ENCODE measurements at regions not wholly inside any gene's neighbourhood (a gene's known extent, or its start where the extent isn't known, plus 50 kb on each side); places are given as distances from the start of the nearest gene placed in this dataset.

DNA sequence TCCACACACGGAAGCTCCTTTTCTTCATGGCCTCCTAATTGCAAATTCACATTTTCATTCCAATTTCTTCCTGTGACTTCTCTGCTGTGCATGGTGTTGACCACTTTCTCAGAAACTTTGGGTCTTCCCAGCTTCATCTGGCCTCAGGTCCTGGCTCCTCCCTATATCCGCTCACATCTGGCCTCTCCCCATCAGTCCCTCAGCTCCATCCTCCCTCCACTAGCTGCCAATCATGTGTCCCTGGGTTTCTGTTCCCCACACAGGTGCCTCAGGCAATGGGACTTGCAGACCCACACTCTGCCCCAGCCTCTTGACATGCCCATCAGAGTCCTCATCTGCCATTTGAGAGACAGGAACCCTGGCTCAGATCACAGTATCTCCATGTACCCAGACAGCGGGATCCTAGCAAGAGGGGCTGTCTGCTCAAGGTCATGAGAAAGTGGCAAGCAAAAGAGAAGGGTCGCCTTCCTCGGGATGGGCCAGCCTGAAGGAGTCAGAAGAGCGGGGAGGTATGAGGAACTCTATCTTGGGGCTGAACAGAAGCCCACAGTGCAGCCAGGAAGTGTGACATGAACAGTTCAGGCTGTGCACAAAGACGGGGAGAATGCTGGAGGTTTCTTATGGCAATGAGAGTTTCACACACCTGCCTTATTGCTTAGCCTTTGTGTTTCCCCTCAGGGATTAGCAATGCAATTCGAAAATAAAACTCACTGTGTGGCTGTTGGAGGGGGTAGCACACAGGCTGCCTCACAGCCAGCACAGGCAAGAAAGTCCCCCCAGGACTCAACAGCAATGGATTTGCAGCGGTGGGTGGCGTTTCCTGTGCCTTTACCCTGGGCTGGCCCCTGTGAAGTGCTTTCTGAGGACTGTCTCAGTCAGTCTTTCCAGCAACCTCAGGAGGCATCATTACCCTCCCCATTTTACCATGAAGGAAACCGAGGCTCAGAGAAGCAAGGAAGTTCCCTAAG is 69.5 kb downstream of the COPS8 start:
- in situ Hi-C loops (cut with HindIII; ENCODE audit: low pct_ligation_motif_present, low sequenced_read_pairs) = no loop called here
- no peak overlapping the region for H3K4me3 ChIP-seq (ENCODE audit: low read depth, low read length)
- no peaks in the 10 kb centered on the region for H3K36me3 ChIP-seq (replicated peaks)
- no peak overlapping the region for H3K27ac ChIP-seq
- no peak for DNase-seq
- no peaks in the 10 kb centered on the region for H3K27me3 ChIP-seq (replicated peaks)
- TF ChIP-seq, protein P1, sequence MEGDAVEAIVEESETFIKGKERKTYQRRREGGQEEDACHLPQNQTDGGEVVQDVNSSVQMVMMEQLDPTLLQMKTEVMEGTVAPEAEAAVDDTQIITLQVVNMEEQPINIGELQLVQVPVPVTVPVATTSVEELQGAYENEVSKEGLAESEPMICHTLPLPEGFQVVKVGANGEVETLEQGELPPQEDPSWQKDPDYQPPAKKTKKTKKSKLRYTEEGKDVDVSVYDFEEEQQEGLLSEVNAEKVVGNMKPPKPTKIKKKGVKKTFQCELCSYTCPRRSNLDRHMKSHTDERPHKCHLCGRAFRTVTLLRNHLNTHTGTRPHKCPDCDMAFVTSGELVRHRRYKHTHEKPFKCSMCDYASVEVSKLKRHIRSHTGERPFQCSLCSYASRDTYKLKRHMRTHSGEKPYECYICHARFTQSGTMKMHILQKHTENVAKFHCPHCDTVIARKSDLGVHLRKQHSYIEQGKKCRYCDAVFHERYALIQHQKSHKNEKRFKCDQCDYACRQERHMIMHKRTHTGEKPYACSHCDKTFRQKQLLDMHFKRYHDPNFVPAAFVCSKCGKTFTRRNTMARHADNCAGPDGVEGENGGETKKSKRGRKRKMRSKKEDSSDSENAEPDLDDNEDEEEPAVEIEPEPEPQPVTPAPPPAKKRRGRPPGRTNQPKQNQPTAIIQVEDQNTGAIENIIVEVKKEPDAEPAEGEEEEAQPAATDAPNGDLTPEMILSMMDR (IDR thresholded peaks at IDR 0.05; ENCODE audit: low read depth, low read length, missing control alignments) = no peak

DNA sequence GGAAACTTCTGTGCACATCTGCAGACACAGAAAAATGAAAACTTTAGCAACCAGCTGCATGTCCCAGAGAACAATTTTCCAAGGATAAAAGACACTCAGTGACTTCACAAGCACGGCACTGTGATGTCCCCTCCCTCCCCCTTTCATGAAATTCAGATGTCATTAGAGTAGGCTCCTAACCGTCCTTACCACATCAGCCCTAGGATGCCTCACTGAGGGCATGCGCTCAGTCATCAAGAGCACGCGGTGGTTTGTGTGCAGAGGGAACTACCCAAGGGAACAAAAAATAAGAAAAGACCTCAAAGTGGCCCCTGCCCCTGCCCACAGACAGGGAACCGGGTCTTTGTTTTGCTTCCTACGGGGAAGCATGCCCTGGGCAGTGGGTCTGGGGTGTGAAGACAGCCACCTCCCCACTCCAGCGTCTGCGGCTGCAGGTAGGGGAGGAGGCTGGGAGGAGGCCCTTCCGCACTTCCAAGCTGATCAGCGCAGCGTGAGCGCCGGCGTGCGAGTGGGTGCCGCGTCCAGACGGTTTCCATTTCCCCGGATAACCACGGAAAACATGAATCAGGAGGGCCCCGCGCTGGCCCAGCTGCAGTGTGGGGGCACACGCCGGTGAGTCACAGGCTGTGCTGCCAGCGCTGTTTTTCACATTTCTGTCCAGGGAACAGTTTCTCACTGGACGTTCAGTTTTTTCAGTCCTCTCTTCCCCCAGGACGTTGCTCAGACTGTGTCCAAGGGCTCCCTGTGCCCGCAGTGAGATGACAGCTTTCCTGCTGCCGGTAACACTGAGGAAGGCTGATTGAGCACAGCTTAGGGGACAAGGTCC is 70.6 kb downstream of the COPS8 start:
- no peaks in the 10 kb centered on the region for H3K36me3 ChIP-seq (replicated peaks)
- H3K27ac ChIP-seq = peak overlapping the region; percentile 76
- TF ChIP-seq, protein P1 (IDR thresholded peaks at IDR 0.05; ENCODE audit: low read depth, low read length, missing control alignments) = no peak
- in situ Hi-C loops (cut with HindIII; ENCODE audit: low pct_ligation_motif_present, low sequenced_read_pairs) = no loop called here
- peak; percentile 83 for DNase-seq
- no peaks in the 10 kb centered on the region for H3K27me3 ChIP-seq (replicated peaks)
- no peak overlapping the region for H3K4me3 ChIP-seq (ENCODE audit: low read depth, low read length)

DNA sequence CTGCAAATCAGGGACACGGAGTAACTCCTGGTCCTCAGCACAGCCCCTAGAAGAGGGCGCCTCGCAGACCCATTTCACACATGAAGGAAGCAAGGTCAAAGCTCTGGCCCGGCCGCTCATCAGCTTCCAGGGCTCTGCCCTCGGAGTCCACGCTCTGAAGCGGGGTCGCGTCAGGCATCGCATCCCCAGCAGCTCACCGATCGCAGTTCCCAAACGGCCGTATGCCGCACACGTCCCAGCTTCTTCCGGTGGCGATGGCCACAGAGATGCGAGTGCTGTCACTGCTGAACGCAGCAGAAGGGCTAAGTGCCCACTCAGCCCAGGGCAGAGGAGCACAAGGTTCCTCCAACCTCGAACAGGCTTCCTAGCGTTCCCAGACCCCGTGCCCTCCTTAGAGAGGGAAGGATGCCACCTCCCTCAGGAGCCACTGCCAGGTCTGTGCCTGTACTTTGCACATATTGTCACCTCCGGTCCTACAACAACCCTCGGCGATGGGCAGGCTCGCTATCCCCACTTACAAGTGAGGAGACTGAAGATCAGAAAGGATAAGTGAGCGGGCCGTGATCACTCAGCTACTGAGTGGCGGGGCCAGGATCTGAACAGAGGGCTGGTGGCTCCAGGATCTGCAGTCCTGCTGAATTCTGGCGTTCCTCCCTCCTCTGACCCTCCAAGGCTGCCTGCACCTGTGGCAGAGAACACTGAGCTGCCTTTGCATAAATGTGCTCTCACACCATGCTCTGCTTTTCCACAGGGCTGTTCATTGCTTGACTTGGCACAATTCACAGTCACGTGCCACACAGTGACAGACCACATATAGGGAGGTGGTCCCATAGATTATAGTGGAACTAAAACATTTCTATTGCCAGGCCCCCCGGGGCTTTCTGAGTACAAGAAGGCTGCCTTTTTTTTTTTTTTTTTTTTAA is 71.4 kb downstream of the COPS8 start:
- in situ Hi-C loops (cut with HindIII; ENCODE audit: low pct_ligation_motif_present, low sequenced_read_pairs) = no loop called here
- no peaks in the 10 kb centered on the region for H3K27me3 ChIP-seq (replicated peaks)
- no peak for DNase-seq

DNA sequence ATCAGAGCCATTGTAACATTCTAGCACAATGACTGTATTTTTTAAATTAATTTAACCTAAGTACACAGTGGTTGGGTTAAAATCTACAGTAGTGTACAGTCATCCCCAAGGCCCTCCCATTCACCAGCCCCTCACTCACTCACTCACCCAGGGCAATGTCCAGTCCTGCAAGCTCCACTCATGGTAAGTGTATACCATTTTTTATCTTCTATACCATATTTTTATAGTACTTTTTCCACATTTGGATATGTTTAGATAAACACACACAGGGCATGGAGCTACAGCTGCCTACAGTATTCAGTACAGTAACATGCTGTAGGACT is 72.1 kb downstream of the COPS8 start:
- Histone ChIP-seq H3K27ac (no peak overlapping the region), H3K4me3 (ENCODE audit: low read depth, low read length) (no peak overlapping the region), H3K36me3 (replicated peaks) (no peaks in the 10 kb centered on the region), H3K27me3 (replicated peaks) (no peaks in the 10 kb centered on the region)
- DNase-seq = no peak
- TF ChIP-seq, protein P1 (IDR thresholded peaks at IDR 0.05; ENCODE audit: low read depth, low read length, missing control alignments) = no peak
- in situ Hi-C loops (cut with HindIII; ENCODE audit: low pct_ligation_motif_present, low sequenced_read_pairs) = no loop called here

More for the DNA sequence above, 71.4 kb downstream of the COPS8 start:
- Histone ChIP-seq H3K4me3 (ENCODE audit: low read depth, low read length) (no peak overlapping the region), H3K36me3 (replicated peaks) (no peaks in the 10 kb centered on the region), H3K27ac (peak overlapping the region; percentile 76)
- TF ChIP-seq, protein P1 (IDR thresholded peaks at IDR 0.05; ENCODE audit: low read depth, low read length, missing control alignments) = no peak

GRCh38 chr2:237158194-237158593 is 72.5 kb downstream of the COPS8 start:
- in situ Hi-C loops (cut with HindIII; ENCODE audit: low pct_ligation_motif_present, low sequenced_read_pairs) = no loop called here
- no peak for DNase-seq
- Histone ChIP-seq H3K4me3 (ENCODE audit: low read depth, low read length) (no peak overlapping the region), H3K36me3 (replicated peaks) (no peaks in the 10 kb centered on the region), H3K27ac (no peak overlapping the region), H3K27me3 (replicated peaks) (no peaks in the 10 kb centered on the region)
- TF ChIP-seq, protein P1 (IDR thresholded peaks at IDR 0.05; ENCODE audit: low read depth, low read length, missing control alignments) = no peak
